HG03103 (cell line): ENCODE measurements at regions not wholly inside any gene's neighbourhood (a gene's known extent, or its start where the extent isn't known, plus 50 kb on each side); places are given as distances from the start of the nearest gene placed in this dataset.

Experiments used
- ATAC-seq: cut with Tn5 transposase; IDR thresholded peaks from one replicate; pipeline ENCODE4 v1.9.1; 2021; ENCODE audit warnings: low read depth; ENCODE audit not compliant: unreplicated experiment

GRCh38 chr5:67335426-67335825, 138.8 kb upstream of the CD180 start:
- ATAC-seq, result no peak

- ATAC-seq, result no peak
These were observed 137.8 kb upstream of the CD180 start for GRCh38 chr5:67334373-67334772.

- no peak for ATAC-seq
These were observed 136.6 kb upstream of the CD180 start for GRCh38 chr5:67333171-67333570.

- no peak for ATAC-seq
These were observed 134.8 kb upstream of the CD180 start for GRCh38 chr5:67331296-67331925.

- no peak for ATAC-seq
These were observed 123.5 kb upstream of the CD180 start for GRCh38 chr5:67319935-67320725.

- no peak for ATAC-seq
These were observed 122.1 kb upstream of the CD180 start for GRCh38 chr5:67318746-67319145.

- ATAC-seq, result no peak
These were observed 121.0 kb upstream of the CD180 start for GRCh38 chr5:67317603-67318002.

GRCh38 chr5:67316695-67317094, 120.1 kb upstream of the CD180 start:
- ATAC-seq, result no peak

GRCh38 chr5:67315082-67315989, 118.7 kb upstream of the CD180 start:
- no peak for ATAC-seq

- ATAC-seq, result no peak
These were observed 115.1 kb upstream of the CD180 start for GRCh38 chr5:67311701-67312100.

- ATAC-seq, result no peak
These were observed 114.6 kb upstream of the CD180 start for GRCh38 chr5:67311208-67311607.

- no peak for ATAC-seq
These were observed 114.1 kb upstream of the CD180 start for GRCh38 chr5:67310740-67311139.

GRCh38 chr5:67310169-67310568, 113.6 kb upstream of the CD180 start:
- no peak for ATAC-seq

- no peak for ATAC-seq
These were observed 112.5 kb upstream of the CD180 start for GRCh38 chr5:67308988-67309688.

- no peak for ATAC-seq
These were observed 110.5 kb upstream of the CD180 start for GRCh38 chr5:67306965-67307607.

- ATAC-seq, result no peak
These were observed 109.5 kb upstream of the CD180 start for GRCh38 chr5:67305913-67306710.

- ATAC-seq, result no peak
These were observed 108.8 kb upstream of the CD180 start for GRCh38 chr5:67305401-67305800.

- ATAC-seq, result no peak
These were observed 106.8 kb upstream of the CD180 start for GRCh38 chr5:67303356-67303755.

- ATAC-seq, result no peak
These were observed 104.8 kb upstream of the CD180 start for GRCh38 chr5:67301285-67301903.
